ENCODE measurements at regions not wholly inside any gene's neighbourhood (a gene's known extent, or its start where the extent isn't known, plus 50 kb on each side); places are given as distances from the start of the nearest gene placed in this dataset.

GRCh38 chrX:114332766-114333165 lies 251.1 kb upstream of the HTR2C start:
- TF ChIP-seq CTCF (IDR thresholded peaks at IDR 0.05), result no peak

- no peak for TF ChIP-seq CTCF (IDR thresholded peaks at IDR 0.05)
Measured at GRCh38 chrX:114334473-114334982, 249.4 kb upstream of the HTR2C start.

GRCh38 chrX:114338870-114339269 lies 245.0 kb upstream of the HTR2C start:
- TF ChIP-seq CTCF (IDR thresholded peaks at IDR 0.05), result no peak

- peak; percentile 61; the same call in 1 of the 2 replicates for TF ChIP-seq CTCF (IDR thresholded peaks at IDR 0.05)
Measured at GRCh38 chrX:114344756-114345349, 239.0 kb upstream of the HTR2C start.

- no peak for TF ChIP-seq CTCF (IDR thresholded peaks at IDR 0.05)
Measured at GRCh38 chrX:114361076-114361725, 222.7 kb upstream of the HTR2C start.

- no peak for TF ChIP-seq CTCF (IDR thresholded peaks at IDR 0.05)
Measured at GRCh38 chrX:114363346-114363745, 220.5 kb upstream of the HTR2C start.

- peak; percentile 14; the same call in 1 of the 2 replicates for TF ChIP-seq CTCF (IDR thresholded peaks at IDR 0.05)
Measured at GRCh38 chrX:114365065-114365834, 218.6 kb upstream of the HTR2C start.

Data from LNCAP (cell line).